HG03066 (cell line): ENCODE measurements at regions not wholly inside any gene's neighbourhood (a gene's known extent, or its start where the extent isn't known, plus 50 kb on each side); places are given as distances from the start of the nearest gene placed in this dataset.

Experiments used
- ATAC-seq: cut with Tn5 transposase; IDR thresholded peaks from one replicate; pipeline ENCODE4 v1.9.1; 2021; ENCODE audit warnings: low read depth; ENCODE audit not compliant: unreplicated experiment

- ATAC-seq: no peak
These were observed 100.9 kb downstream of the TMEM18 start for GRCh38 chr2:576292-576691.

DNA sequence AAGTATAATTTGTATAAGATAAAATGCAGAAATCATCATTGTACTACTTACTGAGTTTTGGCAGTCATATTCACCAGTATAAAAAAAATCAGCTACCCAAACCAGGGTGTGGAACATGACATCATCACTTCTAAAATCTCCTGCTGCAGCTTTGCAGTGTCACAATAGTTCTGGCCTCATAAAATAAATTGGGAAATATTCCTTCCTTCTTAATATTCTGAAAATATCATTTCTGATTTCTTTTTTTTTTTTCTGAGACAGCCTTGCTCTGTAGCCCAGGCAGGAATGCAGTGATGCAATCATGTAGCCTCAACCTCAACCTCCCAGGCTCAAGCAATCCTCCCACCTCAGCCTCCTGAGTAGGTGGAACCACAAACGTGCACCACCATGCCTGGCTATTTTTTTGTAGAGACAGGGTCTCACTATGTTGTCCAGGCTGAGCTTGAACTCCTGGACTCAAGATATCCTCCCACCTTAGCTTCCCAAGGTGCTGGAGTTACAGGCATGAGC lies 101.4 kb downstream of the TMEM18 start:
- ATAC-seq: no peak

GRCh38 chr2:575030-575726 lies 102.0 kb downstream of the TMEM18 start:
- no peak for ATAC-seq

DNA sequence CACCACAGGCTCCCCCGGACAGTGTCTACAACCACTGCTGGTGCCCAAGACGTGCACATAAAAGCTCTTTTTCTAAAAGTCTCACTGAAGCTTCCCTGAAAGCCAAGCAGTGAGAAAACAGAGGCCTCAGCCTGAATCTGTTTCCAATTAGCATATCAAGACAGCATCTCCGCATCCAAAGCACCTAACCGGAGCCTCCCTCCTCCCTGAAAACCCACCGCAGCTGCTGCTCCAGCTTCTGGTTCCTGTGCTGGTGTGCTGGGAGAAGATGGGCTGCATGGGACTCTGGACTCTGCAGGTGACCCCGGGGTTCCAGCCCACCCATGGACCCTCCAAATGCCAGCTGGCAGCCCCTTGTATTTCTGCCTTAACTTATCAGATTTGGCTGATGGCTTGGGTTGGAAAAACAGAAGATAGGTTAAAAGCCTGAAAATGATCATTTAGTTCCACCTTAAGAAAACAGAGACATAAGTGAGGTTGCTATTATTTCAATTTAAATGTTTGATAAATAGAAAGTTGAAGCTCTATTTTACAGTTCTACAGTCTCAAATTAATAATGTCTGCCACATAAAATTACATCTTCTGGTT lies 103.3 kb downstream of the TMEM18 start:
- ATAC-seq: no peak

DNA sequence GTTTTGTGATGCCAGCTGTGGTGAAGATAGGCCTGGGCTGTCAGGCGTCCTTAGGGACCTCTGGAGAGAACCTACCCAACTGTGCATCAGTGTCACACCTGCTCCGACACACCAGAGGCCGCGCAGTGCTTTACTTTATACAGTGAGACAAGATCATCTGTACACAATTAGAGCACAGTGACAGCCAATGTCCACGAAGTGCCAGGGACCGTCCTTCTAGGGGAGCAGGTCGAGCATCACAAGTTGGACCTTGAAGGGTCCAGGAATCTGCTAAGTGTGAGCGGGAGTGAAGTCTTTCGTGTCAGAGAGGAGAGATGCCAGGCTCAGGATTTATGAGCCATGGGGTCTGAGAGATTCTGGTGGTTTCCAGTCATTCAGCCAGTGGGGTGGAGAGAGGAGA lies 104.2 kb downstream of the TMEM18 start:
- ATAC-seq: no peak

DNA sequence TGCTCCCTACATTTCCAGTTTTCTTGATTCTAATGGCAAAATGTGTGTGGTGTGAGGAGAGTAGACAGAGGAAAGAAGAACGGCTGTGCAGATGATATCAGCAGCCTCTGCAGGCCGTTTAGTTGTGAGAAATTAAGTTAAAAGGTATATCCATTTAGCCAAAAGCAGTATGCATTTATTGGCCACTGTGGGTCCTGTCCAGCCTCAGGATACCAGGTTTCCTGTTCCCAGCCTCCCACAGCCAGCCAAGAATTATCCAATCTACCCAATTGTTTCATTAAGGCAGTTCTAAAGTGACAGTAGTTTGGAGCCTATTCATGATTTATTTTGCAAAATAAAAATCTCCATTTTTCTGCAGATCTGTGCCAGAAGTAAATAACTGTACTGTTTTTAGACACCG lies 107.5 kb downstream of the TMEM18 start:
- no peak for ATAC-seq

DNA sequence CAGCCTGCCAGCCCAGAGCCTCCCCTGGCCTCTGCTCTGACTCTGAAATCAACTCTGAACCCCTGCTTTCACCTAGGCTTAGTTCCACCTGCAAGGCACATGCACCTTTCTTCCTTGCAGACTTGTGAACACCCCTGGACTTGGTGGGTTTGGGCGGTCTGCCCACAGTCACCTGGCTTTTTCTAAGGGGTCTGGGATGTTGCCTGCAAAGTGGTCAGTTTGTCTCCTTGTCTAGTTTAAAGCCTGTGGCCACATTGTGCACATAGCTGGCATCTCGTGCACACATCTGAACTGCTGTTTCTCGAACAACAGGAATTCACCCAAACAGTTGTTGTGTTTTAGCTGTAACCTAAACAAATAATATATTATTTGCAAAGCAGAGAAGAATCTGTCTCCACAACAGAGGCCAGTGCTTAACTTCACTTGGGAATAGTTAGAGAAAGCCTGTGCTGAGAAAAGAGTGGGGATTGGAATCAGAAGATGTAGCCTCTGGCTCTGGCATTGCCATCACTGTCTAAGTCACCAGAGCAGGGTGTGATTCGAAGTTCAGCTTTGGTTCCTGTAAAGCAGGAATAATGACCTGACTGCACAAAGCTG lies 108.5 kb downstream of the TMEM18 start:
- no peak for ATAC-seq

DNA sequence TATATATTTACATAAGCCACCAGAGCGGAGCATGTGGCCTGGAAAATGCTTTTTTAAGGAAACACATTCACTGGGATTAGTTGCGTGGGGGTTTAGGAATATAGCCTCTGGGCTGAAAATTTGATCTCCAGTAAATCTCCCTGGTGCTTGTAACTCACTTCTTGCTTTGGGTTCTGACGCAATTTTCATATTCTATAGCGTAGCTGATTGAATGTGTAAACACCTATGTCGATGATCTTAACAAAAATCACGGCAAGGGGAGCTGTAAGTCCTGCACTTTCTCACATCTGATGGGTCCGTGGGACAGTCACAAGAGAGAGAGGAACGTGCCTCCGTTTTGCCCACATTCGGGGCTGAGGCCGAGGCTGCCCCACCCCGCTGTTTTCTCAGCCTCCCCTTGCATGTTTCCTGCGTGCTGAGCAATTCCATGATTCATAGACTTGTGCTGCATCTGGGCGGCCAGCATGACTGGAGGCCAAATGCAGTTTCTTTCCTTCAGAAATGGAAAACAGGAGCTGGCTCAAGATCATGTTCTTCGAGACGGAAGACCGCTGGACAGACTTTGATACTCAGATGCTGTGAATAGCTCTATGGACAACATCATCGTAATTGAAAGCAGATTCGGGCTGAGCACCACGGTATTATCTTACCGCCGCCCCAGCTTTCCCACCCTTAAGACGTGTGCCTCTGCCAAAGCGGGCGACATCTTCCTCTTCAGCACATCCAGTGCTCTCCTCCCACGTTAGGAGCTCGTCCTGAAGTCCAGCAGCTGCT lies 109.2 kb downstream of the TMEM18 start:
- no peak for ATAC-seq

DNA sequence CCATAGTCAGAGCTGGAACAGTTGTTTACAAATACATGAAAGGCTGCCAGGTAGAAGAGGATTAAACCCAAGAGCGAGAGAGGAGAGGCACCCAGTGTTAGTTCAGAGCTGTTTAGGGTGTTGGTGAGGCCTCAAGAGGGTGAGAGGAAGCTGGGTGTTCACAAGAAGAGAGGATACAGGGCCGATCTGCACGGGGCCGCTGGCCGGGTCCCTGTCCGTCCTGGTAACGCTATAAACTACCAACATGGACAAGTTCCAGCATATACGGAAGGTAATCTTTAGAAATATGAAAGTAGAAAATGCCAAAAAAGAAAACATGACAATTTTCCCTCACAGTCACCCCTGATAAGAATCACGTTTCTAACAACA lies 109.7 kb downstream of the TMEM18 start:
- ATAC-seq: no peak

- no peak for ATAC-seq
These were observed 110.6 kb downstream of the TMEM18 start for GRCh38 chr2:566379-567313.

GRCh38 chr2:564471-565181 lies 112.6 kb downstream of the TMEM18 start:
- ATAC-seq: no peak

- no peak for ATAC-seq
These were observed 113.7 kb downstream of the TMEM18 start for GRCh38 chr2:563512-563911.

GRCh38 chr2:562391-563364 lies 114.5 kb downstream of the TMEM18 start:
- no peak for ATAC-seq

DNA sequence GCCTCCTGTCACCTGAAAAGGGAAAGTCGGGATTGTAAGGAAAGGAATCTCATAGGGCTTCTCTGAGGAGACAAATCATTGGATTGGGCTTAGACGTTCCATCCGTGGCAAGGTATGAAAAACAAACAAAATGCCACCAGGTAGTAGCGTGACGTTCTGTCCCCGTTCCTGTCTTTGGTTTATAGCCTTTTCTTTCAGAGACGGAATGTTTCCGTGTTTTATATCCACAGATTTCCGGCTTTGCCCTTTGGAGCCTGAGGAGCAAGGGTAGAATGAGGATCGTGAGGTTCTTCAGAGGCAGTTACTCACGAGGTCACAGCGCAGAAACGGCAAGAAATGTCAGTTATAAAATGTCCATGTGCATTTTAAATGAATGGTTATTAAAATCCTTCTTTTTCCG lies 118.3 kb downstream of the TMEM18 start:
- ATAC-seq: no peak

DNA sequence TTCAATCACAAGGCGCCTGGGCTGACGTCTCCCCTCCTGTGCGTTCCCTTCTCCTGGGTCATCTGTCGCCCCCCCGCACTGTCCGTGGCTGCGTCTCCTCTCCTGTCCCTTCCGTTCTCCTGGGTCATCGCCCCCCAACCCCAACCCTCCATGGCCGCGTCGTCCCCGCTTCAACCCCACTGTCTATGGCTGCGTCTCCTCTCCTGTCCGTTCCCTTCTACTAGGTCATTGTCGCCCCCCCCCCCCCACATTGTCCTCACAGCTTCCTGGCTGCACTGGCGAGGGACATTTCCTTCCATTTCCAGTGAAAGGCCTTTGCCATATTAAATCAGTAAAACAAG lies 118.9 kb downstream of the TMEM18 start:
- no peak for ATAC-seq

DNA sequence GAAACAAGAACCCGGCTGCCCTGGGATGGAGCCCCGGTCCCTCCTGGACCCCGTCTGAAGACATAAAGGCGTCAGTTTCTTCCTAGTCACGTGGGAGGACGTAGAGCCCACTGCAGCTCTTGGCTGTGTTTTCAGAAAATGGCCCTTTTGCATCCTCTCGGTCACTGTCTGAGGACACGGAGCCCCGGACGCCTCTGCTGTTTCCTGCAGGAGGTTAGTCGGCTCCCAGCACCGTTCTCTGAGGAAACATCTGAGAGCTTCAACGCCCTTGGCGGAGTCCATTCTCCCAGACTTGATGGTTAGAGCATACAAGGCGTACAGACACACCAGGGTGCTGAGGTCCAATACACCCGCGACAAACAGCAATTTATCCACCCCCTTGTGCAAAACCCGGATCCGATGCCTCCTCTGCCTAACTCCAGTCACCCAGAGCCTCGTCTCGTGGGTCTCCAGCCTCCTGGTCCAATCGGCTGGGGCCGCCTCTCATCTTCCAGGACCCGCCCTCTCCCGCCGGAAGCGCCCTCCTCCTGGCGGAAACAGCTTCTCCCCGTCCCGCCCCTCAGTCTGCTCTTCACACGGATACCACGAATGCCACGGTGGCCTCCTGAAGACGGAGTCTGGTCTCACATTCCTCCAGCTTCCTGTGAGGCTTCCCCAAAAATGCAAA lies 119.4 kb downstream of the TMEM18 start:
- no peak for ATAC-seq

DNA sequence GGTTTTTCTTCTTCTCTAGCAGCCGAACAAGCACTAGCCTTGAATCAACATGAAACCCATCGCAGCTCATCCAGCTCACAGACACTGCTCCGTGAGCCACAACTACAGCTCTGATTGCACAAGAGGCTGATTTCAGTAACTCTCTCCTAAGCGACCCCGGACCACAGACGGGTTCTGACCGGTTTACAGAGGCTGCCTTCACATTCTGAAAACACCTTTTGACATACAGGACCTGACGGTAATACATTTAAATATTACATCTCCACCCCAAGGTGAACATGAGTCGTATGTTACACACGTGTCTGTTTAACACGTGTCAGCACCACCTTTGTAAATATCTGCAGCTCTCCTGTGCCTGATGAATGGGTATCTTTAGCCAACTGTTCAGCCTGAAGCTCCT lies 120.7 kb downstream of the TMEM18 start:
- no peak for ATAC-seq
